Pancreas (tissue), 10 donors: ENCODE measurements at regions not wholly inside any gene's neighbourhood (a gene's known extent, or its start where the extent isn't known, plus 50 kb on each side); places are given as distances from the start of the nearest gene placed in this dataset.

Experiments
- ATAC-seq, 4 donors: fragments of 200-7000 bp; cut with Tn5 transposase; one replicate each; pipeline versions ENCODE4 v1.8.0 to v1.9.1; 2020; ENCODE audit warnings: mild to moderate bottlenecking in 4 of 4, moderate library complexity in 4 of 4
- DNase-seq, 6 donors: peaks; one replicate each; pipeline ENCODE4 v3.0.0-alpha.2; 2020
- FAIRE-seq: peaks from 2 replicates; lab custom pipeline; 2012; peaks lifted over from hg19 to GRCh38; lab: Jason Lieb, UNC
- H3K27ac ChIP-seq, 4 donors: fragments of 200-600 bp; sonication (generic); 1 replicate in 3 of 4; 2 replicates in 1 of 4; pipeline versions ENCODE4 v1.5.0 to v1.8.0; 2020
- H3K27me3 ChIP-seq, 4 donors: fragments of 200-600 bp; one replicate each; pipeline ENCODE4 v1.8.0; 2021
- H3K36me3 ChIP-seq, 3 donors: fragments of 200-600 bp; sonication (generic) in 1 of 3; one replicate each; pipeline versions ENCODE4 v1.5.0 to v1.8.0; 2020 to 2021
- H3K4me1 ChIP-seq, 3 donors: fragments of 200-600 bp; one replicate each; pipeline ENCODE4 v1.8.0; 2021
- H3K4me3 ChIP-seq, 4 donors: fragments of 200-600 bp; sonication (generic) in 2 of 4; one replicate each; pipeline versions ENCODE4 v1.5.0 to v1.8.0; 2020 to 2021
- H3K9me3 ChIP-seq, 4 donors: fragments of 200-600 bp; one replicate each; pipeline ENCODE4 v1.8.0; 2021
- CTCF ChIP-seq, 4 donors: fragments of 200-600 bp; sonication (generic) in 3 of 4; IDR thresholded peaks; one replicate each; pipeline versions ENCODE4 v1.5.0 to v1.8.0; 2021; ENCODE audit warnings: antibody characterized with exemption in 4 of 4
- whole genome bisulfite sequencing, 2 donors: extraction: QIAGEN DNeasy Blood & Tissue Kit; methylation state at CpG; one replicate each; pipeline ENCODE4 v1.1.7; 2013; 5-methylcytosine and 5-hydroxymethylcytosine counted together
- intact Hi-C, 3 donors: fragments of 100-400 bp; cut with DNase I; formaldehyde crosslinking; loops; one replicate each; pipeline versions ENCODE4 v1.11.1 to v1.14.2; 2022
- donor health status: healthy with polysubstance abuse.
- donor health status: DM: no; HTN: no; CAD: no; lungs with moderate emphysema.
- donor health status: DM: no; HTN: no; CAD: no.
- donor health status: control.
- donor health status: control.
- donor health status: Bipolar disorder and iron deficiency.
- donor health status: DM: yes; HTN: yes; CAD: no.
- donor health status: DM: no; HTN: no; CAD: no.
- donor health status: DM: no; HTN: no; CAD: no.
- donor health status: DM: yes; HTN: yes; CAD: no.

- no peak for ATAC-seq
- WGBS, 2 donors, result 81 to 87% methylated on average over 1 of the region's 1 CpG
- no peak for DNase-seq
These were observed 777.6 kb upstream of the HS3ST5 start for GRCh38 chr6:115120391-115120790.

GRCh38 chr6:115091461-115091860, 748.6 kb upstream of the HS3ST5 start:
- Histone ChIP-seq H3K4me3 (no peak overlapping the region), H3K4me1 (no peaks in the 10 kb centered on the region), H3K36me3 (no peaks in the 10 kb centered on the region), H3K9me3 (no peaks in the 10 kb centered on the region), H3K27ac (no peak overlapping the region), H3K27me3 (no peaks in the 10 kb centered on the region)
- TF ChIP-seq CTCF (IDR thresholded peaks at IDR 0.05), result no peak
- FAIRE-seq (no peak), ATAC-seq (no peak), DNase-seq (no peak)
- intact Hi-C loops, result no loop called here
- 51 to 58% methylated on average over 2 of the region's 2 CpGs for WGBS, 2 donors

More at GRCh38 chr6:115120391-115120790, 777.6 kb upstream of the HS3ST5 start:
- no peak overlapping the region for H3K4me3 ChIP-seq
- no peak for FAIRE-seq
- no peaks in the 10 kb centered on the region for H3K27me3 ChIP-seq
- H3K9me3 ChIP-seq, result no peaks in the 10 kb centered on the region
- no peak for TF ChIP-seq CTCF (IDR thresholded peaks at IDR 0.05)
- no peaks in the 10 kb centered on the region for H3K36me3 ChIP-seq
- H3K27ac ChIP-seq, result no peak overlapping the region
- H3K4me1 ChIP-seq, result no peaks in the 10 kb centered on the region
- intact Hi-C loops, result no loop called here

DNA sequence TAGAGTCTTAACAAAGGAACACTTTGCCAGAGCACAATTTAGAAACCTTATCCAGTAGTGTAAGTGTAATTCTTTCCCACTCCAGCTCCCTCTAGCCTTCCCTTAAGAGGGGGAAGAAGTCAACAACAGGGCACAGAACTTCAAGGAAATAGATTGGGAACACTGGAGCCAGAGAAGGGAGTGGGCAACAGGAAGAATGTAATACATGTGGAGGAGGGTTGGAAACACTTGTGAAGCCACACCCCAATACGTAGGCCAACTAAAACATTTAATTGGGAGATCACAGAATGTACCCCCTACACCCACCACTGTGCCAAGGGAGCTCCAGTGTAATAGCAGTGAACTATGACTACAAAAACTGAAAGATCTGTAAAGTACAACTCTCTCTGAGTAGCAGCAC, 735.7 kb upstream of the HS3ST5 start:
- Histone ChIP-seq H3K27me3 (no peaks in the 10 kb centered on the region), H3K36me3 (no peaks in the 10 kb centered on the region), H3K27ac (no peak overlapping the region), H3K4me3 (no peak overlapping the region), H3K4me1 (no peaks in the 10 kb centered on the region), H3K9me3 (no peaks in the 10 kb centered on the region)
- FAIRE-seq (no peak), DNase-seq (no peak), ATAC-seq (no peak)
- intact Hi-C loops, result no loop called here
- no peak for TF ChIP-seq CTCF (IDR thresholded peaks at IDR 0.05)
- 62 to 86% methylated on average over 1 of the region's 1 CpG for WGBS, 2 donors

DNA sequence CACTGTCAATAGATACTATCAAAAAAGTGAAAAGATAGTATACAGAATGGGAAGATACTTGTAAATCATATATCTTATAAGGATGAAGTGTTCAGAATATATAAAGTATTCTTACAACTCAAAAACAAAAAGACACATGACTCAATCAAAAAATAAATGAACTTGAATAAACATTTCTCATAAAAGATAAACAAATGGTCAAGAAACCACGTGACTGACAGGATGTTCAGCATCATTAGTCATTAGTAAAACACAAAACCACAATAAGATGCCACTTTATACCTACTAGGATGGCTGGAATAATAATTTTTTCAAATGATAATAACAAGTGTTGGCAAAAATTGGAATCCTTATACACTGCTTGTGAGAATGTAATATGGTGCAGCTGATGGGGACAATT, 729.1 kb upstream of the HS3ST5 start:
- Histone ChIP-seq H3K36me3 (no peaks in the 10 kb centered on the region), H3K4me3 (no peak overlapping the region), H3K27me3 (no peaks in the 10 kb centered on the region), H3K9me3 (no peaks in the 10 kb centered on the region), H3K4me1 (no peaks in the 10 kb centered on the region), H3K27ac (no peak overlapping the region)
- 43 to 56% methylated on average over 1 of the region's 1 CpG for WGBS, 2 donors
- TF ChIP-seq CTCF (IDR thresholded peaks at IDR 0.05), result no peak
- ATAC-seq (no peak), FAIRE-seq (no peak), DNase-seq (no peak)
- intact Hi-C loops, result no loop called here

GRCh38 chr6:115067690-115068447, 725.0 kb upstream of the HS3ST5 start:
- no peak for TF ChIP-seq CTCF (IDR thresholded peaks at IDR 0.05)
- intact Hi-C loops, result no loop called here
- ATAC-seq (no peak), DNase-seq (no peak), FAIRE-seq (no peak)
- WGBS, 2 donors, result 44 to 56% methylated on average over 6 of the region's 6 CpGs
- Histone ChIP-seq H3K27me3 (no peaks in the 10 kb centered on the region), H3K27ac (no peak overlapping the region), H3K4me1 (no peaks in the 10 kb centered on the region), H3K9me3 (no peaks in the 10 kb centered on the region), H3K4me3 (no peak overlapping the region), H3K36me3 (no peaks in the 10 kb centered on the region)
